Mesenchymal stem cell (in vitro differentiated cells and primary cell): ENCODE measurements at regions not wholly inside any gene's neighbourhood (a gene's known extent, or its start where the extent isn't known, plus 50 kb on each side); places are given as distances from the start of the nearest gene placed in this dataset.

Source experiments
- DNase-seq: peaks from one replicate; pipeline ENCODE4 v3.0.0-alpha.2; 2013
- H2AFZ ChIP-seq: one replicate; pipeline ENCODE4 v1.6.1; 2013; ENCODE audit warnings: low read depth, mild to moderate bottlenecking, control low read depth, inconsistent platforms, low read length, moderate library complexity
- H2AK5ac ChIP-seq: 2 replicates; pipeline ENCODE4 v1.6.1; 2013; ENCODE audit warnings: low read length, moderate library complexity, mild to moderate bottlenecking, inconsistent platforms; ENCODE audit not compliant: severe bottlenecking
- H2BK120ac ChIP-seq: one replicate; pipeline ENCODE4 v1.6.1; 2013; ENCODE audit warnings: low read depth, mild to moderate bottlenecking, inconsistent platforms, low read length, moderate library complexity
- H2BK12ac ChIP-seq, 2 experiments: one replicate each; pipeline ENCODE4 v1.6.1; 2013; ENCODE audit warnings: inconsistent platforms in 2 of 2, low read length in 2 of 2, mild to moderate bottlenecking in 2 of 2, moderate library complexity in 2 of 2, control low read depth in 1 of 2
- H2BK15ac ChIP-seq: one replicate; pipeline ENCODE4 v1.6.1; 2013; ENCODE audit warnings: mild to moderate bottlenecking, low read depth, inconsistent platforms; ENCODE audit not compliant: poor library complexity, severe bottlenecking
- H2BK5ac ChIP-seq: 2 replicates; pipeline ENCODE4 v1.6.1; 2013; ENCODE audit warnings: low read depth, mild to moderate bottlenecking, low read length, control low read depth, inconsistent platforms; ENCODE audit not compliant: poor library complexity, severe bottlenecking
- H3K14ac ChIP-seq, 2 experiments: one replicate each; pipeline ENCODE4 v1.6.1; 2013; ENCODE audit warnings: inconsistent platforms in 2 of 2, low read length in 2 of 2, control low read depth in 1 of 2, mild to moderate bottlenecking in 1 of 2, moderate library complexity in 1 of 2
- H3K18ac ChIP-seq, 2 experiments: one replicate each; pipeline ENCODE4 v1.6.1; 2013; ENCODE audit warnings: inconsistent platforms in 2 of 2, low read length in 2 of 2, control low read depth in 1 of 2, low read depth in 1 of 2, mild to moderate bottlenecking in 1 of 2
- H3K23ac ChIP-seq, 2 experiments: one replicate each; pipeline ENCODE4 v1.6.1; 2013; ENCODE audit warnings: inconsistent platforms in 2 of 2, low read length in 2 of 2, mild to moderate bottlenecking in 2 of 2, moderate library complexity in 2 of 2, control low read depth in 1 of 2
- H3K27ac ChIP-seq: 2 replicates; pipeline ENCODE4 v1.5.1; 2013; ENCODE audit warnings: mild to moderate bottlenecking, moderate library complexity, low read length, control low read depth, inconsistent platforms; ENCODE audit not compliant: poor library complexity, severe bottlenecking
- H3K27me3 ChIP-seq, 2 experiments: 2 replicates each; pipeline versions ENCODE4 v1.6.1 to v1.7.0; 2013; ENCODE audit warnings: low read length in 2 of 2, mild to moderate bottlenecking in 2 of 2, moderate library complexity in 2 of 2, control low read depth in 1 of 2, inconsistent platforms in 1 of 2; ENCODE audit not compliant: control insufficient read depth in 1 of 2, insufficient read depth in 1 of 2
- H3K36me3 ChIP-seq, 2 experiments: 2 replicates each; pipeline versions ENCODE4 v1.6.1 to v1.7.0; 2013; ENCODE audit warnings: low read length in 2 of 2, control low read depth in 1 of 2, inconsistent platforms in 1 of 2, low read depth in 1 of 2, mild to moderate bottlenecking in 1 of 2; ENCODE audit not compliant: insufficient read depth in 2 of 2, control insufficient read depth in 1 of 2
- H3K4ac ChIP-seq, 2 experiments: one replicate each; pipeline ENCODE4 v1.6.1; 2013; ENCODE audit warnings: inconsistent platforms in 2 of 2, low read length in 2 of 2, mild to moderate bottlenecking in 2 of 2, moderate library complexity in 2 of 2, control low read depth in 1 of 2, low read depth in 1 of 2
- H3K4me1 ChIP-seq: 2 replicates; pipeline ENCODE4 v1.6.1; 2013; ENCODE audit warnings: low read depth, low read length, control low read depth; ENCODE audit not compliant: control insufficient read depth, insufficient read depth
- H3K4me2 ChIP-seq: 2 replicates; pipeline ENCODE4 v1.6.1; 2013; ENCODE audit warnings: low read length, mild to moderate bottlenecking, inconsistent platforms; ENCODE audit not compliant: poor library complexity, severe bottlenecking
- H3K4me3 ChIP-seq, 2 experiments: 2 replicates each; pipeline versions ENCODE4 v1.5.1 to v1.7.0; 2013; ENCODE audit warnings: low read length in 2 of 2, mild to moderate bottlenecking in 2 of 2, control low read depth in 1 of 2, low read depth in 1 of 2; ENCODE audit not compliant: insufficient read depth in 1 of 2
- H3K79me1 ChIP-seq: replicated peaks from 2 replicates; pipeline ENCODE4 v1.6.1; 2013; ENCODE audit warnings: mild to moderate bottlenecking, control low read depth, low read length, inconsistent platforms; ENCODE audit not compliant: poor library complexity, severe bottlenecking
- H3K9ac ChIP-seq: 2 replicates; pipeline ENCODE4 v1.7.0; 2013; ENCODE audit warnings: mild to moderate bottlenecking, low read length, moderate library complexity
- H3K9me3 ChIP-seq: 2 replicates; pipeline ENCODE4 v1.7.0; 2013; ENCODE audit warnings: mild to moderate bottlenecking, low read length; ENCODE audit not compliant: control insufficient read depth
- H4K8ac ChIP-seq: one replicate; pipeline ENCODE4 v1.6.1; 2013; ENCODE audit warnings: inconsistent platforms, mild to moderate bottlenecking, low read length, moderate library complexity
- H4K91ac ChIP-seq: one replicate; pipeline ENCODE4 v1.6.1; 2013; ENCODE audit warnings: mild to moderate bottlenecking, low read length, inconsistent platforms
- WGBS: methylation state at CpG from one replicate; pipeline ENCODE4 v1.1.7; 2013; ENCODE audit warnings: mixed read lengths; 5-methylcytosine and 5-hydroxymethylcytosine counted together

- H4K91ac ChIP-seq, result no peak overlapping the region
- no peak overlapping the region for H2AK5ac ChIP-seq
- H2BK12ac ChIP-seq, result peak overlapping the region in 1 of 2 experiments; percentile 18
- H3K4me3 ChIP-seq, result no peak overlapping the region
- H3K9me3 ChIP-seq, result no peaks in the 10 kb centered on the region
- H3K4me2 ChIP-seq, result no peak overlapping the region
- no peak overlapping the region for H2BK15ac ChIP-seq
- H3K23ac ChIP-seq, result no peak overlapping the region
- H3K27ac ChIP-seq, result no peak overlapping the region
- H2BK5ac ChIP-seq, result no peak overlapping the region
- H4K8ac ChIP-seq, result no peak overlapping the region
- no peak overlapping the region for H2BK120ac ChIP-seq
- no peak overlapping the region for H3K9ac ChIP-seq
- H3K14ac ChIP-seq, result no peak overlapping the region
- no peaks in the 10 kb centered on the region for H3K79me1 ChIP-seq
- no peaks in the 10 kb centered on the region for H3K4me1 ChIP-seq
- H3K18ac ChIP-seq, result peak overlapping the region in 1 of 2 experiments; percentile 34
- no peak overlapping the region for H3K4ac ChIP-seq
- DNase-seq, result no peak
- H3K27me3 ChIP-seq, result no peaks in the 10 kb centered on the region
- no peaks in the 10 kb centered on the region for H3K36me3 ChIP-seq
- WGBS, result 93% methylated on average over 2 of the region's 2 CpGs
- no peak overlapping the region for H2AFZ ChIP-seq
Observed at GRCh38 chr5:8949908-8950307, 596.0 kb downstream of the SEMA5A start.

GRCh38 chr5:8952147-8952546 lies 593.7 kb downstream of the SEMA5A start:
- Histone ChIP-seq H3K4me2 (no peak overlapping the region), H3K4ac (no peak overlapping the region), H3K27me3 (no peaks in the 10 kb centered on the region), H4K91ac (no peak overlapping the region), H3K14ac (no peak overlapping the region), H3K18ac (no peak overlapping the region), H3K9ac (no peak overlapping the region), H3K79me1 (no peaks in the 10 kb centered on the region), H3K9me3 (no peaks in the 10 kb centered on the region), H3K27ac (no peak overlapping the region), H2AK5ac (no peak overlapping the region), H2AFZ (no peak overlapping the region), H2BK120ac (no peak overlapping the region), H3K4me3 (no peak overlapping the region), H2BK12ac (no peak overlapping the region), H2BK15ac (no peak overlapping the region), H2BK5ac (no peak overlapping the region), H4K8ac (no peak overlapping the region), H3K4me1 (no peaks in the 10 kb centered on the region), H3K23ac (no peak overlapping the region), H3K36me3 (no peaks in the 10 kb centered on the region)
- no peak for DNase-seq

- Histone ChIP-seq H2BK5ac (no peak overlapping the region), H2BK120ac (no peak overlapping the region), H4K8ac (no peak overlapping the region), H3K18ac (no peak overlapping the region), H2BK12ac (no peak overlapping the region), H3K4me2 (no peak overlapping the region), H3K27me3 (no peaks in the 10 kb centered on the region), H3K23ac (no peak overlapping the region), H3K4ac (no peak overlapping the region), H2BK15ac (no peak overlapping the region), H2AFZ (no peak overlapping the region), H2AK5ac (no peak overlapping the region), H3K9ac (no peak overlapping the region), H3K27ac (no peak overlapping the region), H3K36me3 (no peaks in the 10 kb centered on the region), H3K14ac (no peak overlapping the region), H3K4me1 (no peaks in the 10 kb centered on the region), H3K79me1 (no peaks in the 10 kb centered on the region), H3K9me3 (no peaks in the 10 kb centered on the region), H3K4me3 (no peak overlapping the region), H4K91ac (no peak overlapping the region)
- DNase-seq, result no peak
- WGBS, result 57% methylated on average over 1 of the region's 1 CpG
Observed at GRCh38 chr5:8953016-8953415, 592.9 kb downstream of the SEMA5A start.

- Histone ChIP-seq H3K9me3 (no peaks in the 10 kb centered on the region), H3K36me3 (no peaks in the 10 kb centered on the region), H3K9ac (no peak overlapping the region), H3K18ac (no peak overlapping the region), H3K27me3 (no peaks in the 10 kb centered on the region), H2BK12ac (no peak overlapping the region), H4K8ac (no peak overlapping the region), H3K27ac (no peak overlapping the region), H2AFZ (no peak overlapping the region), H2BK15ac (no peak overlapping the region), H4K91ac (no peak overlapping the region), H2AK5ac (no peak overlapping the region), H2BK120ac (no peak overlapping the region), H3K79me1 (no peaks in the 10 kb centered on the region), H3K4ac (no peak overlapping the region), H3K4me2 (no peak overlapping the region), H3K4me3 (no peak overlapping the region), H3K14ac (no peak overlapping the region), H3K4me1 (no peaks in the 10 kb centered on the region), H3K23ac (no peak overlapping the region), H2BK5ac (no peak overlapping the region)
- WGBS, result 78% methylated on average over 1 of the region's 1 CpG
- no peak for DNase-seq
Observed at GRCh38 chr5:8953911-8954438, 591.9 kb downstream of the SEMA5A start.
